ENCODE measurements at regions not wholly inside any gene's neighbourhood (a gene's known extent, or its start where the extent isn't known, plus 50 kb on each side); places are given as distances from the start of the nearest gene placed in this dataset.
A peak's percentile ranks its signal among the peaks of the same experiment; 100 is the strongest.
"Not testable (repeated sequence)": the region's sequence is repeated elsewhere in the genome, so short reads cannot be mapped to it uniquely, and the experiment has no call there.

DNA sequence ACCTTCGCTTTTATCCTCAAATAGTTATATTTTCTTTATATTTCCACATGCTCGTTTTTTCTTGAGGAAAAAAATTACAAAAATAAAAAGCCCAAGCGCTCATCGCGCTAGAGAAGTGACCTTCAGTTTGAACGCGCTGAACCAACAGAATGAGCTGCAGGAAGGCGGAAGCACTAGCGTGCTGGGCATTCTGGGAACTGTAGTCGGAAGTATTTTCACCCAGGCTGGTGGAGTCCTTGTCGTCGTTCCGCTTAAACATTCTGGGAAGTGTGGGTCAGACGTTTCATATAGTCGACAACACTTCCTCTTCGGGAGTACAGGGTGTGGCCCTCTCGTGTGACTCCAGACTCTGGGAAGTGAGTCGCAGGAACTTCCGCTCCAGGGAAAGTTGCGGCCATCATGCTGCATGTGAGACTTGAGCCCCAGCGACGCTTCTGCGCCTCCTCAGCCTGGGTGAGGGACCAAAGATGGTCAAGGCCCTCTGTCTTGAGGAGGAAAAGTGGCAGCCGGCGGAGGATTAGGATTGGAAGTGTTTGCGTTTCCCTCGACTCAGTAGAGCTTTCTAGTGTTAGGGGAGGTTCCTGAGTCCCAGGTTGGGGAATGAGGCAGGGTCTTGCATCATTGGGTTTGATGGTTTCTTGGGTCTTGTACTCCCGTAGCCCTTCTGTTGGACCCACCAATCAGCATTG is 84.1 kb upstream of the GPR39 start:
- not testable (repeated sequence) for FAIRE-seq

DNA sequence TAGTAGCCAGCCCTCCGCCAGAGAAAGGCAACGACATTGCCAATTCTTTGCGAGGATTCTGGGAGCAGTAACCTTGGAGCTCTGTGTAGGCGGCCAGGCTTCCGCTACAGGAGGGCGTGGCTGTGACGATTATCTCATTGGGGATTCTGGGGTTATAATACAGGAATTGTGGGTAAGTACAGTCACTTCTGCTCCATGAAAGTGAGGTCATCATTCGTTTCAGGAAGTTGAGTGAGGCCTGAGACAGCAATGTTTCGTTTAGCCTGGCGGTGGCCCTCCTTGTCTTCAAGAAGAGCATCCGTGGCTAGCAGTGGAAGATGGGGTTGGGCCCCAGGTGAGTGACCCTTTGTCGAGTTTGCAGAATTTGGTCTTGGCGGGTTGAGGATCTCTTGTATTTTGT is 79.5 kb upstream of the GPR39 start:
- not testable (repeated sequence) for FAIRE-seq

DNA sequence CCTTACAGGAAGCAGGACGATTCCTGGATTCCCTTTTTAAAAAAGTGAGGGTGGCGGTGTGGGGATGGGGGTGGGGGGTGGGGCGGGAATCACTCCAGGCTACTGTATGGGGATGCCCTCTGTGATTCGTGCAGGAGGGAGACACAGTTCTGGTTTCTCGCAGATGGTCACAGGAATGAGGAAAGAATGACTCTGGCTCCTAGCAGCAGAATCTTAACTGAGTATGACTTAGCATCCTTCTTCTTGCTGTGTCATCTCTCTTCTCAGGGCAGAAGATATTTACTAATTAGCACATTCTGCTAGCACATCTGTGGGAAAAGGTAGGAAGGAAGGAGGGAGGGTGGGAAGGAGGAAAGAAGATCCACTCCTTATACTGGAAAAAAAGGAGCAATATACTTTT is 78.8 kb upstream of the GPR39 start:
- not testable (repeated sequence) for FAIRE-seq

GRCh38 chr2:132347041-132347780 is 69.4 kb upstream of the GPR39 start:
- FAIRE-seq = peak; percentile 99

DNA sequence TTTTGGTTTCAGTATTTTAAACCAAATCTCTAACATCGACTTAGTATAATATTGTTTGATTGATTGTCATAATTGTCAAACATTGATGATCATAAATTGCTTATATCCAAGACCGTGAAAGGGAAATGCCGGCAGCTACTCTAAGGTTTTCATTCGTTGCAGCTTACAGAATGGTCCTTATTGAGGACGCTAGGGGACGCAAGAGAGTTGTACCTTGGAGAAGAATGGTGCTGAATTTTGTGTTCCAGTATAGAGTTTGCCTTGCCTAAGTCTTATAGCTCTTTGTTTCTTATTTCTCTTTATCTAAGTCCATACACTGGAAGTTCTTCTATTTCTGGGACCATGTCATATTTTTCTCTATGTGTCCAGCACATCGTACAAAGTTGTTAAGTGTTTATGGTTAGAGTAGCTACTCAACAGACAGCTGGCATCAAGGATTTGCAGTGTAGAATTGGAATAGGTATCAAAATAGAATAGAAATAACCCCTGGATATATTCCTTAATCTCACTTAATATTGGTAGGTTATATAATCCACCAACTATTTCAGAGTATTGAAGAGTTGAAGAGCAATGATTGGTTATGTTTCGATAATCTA is 67.4 kb upstream of the GPR39 start:
- not testable (repeated sequence) for FAIRE-seq

- not testable (repeated sequence) for FAIRE-seq
Measured at GRCh38 chr2:132351668-132352067, 64.9 kb upstream of the GPR39 start.

DNA sequence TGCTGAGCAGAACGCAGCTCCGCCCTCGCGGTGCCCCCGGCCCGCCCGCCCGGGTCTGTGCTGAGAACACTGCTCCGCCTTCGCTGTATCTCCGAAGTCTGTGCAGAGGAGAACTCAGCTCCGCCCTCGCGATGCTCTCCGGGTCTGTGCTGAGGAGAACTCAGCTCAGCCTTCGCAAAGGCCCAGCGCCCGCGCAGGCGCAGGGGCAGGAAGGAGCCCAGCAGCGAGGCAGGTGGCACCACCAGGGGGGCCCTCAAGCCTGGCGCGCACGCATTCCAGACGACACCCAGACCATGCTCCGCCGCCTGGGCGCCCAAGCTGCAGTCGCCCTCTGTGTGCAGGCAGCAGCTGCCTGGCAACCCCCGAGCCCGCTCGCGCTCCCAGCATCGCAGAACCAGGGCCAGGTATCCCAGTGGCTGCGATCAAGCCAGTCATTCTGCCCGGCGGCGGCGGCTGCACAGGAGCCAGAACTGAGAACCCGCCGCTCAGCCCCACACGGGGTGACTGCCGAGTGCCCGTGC is 64.1 kb upstream of the GPR39 start:
- not testable (repeated sequence) for FAIRE-seq

DNA sequence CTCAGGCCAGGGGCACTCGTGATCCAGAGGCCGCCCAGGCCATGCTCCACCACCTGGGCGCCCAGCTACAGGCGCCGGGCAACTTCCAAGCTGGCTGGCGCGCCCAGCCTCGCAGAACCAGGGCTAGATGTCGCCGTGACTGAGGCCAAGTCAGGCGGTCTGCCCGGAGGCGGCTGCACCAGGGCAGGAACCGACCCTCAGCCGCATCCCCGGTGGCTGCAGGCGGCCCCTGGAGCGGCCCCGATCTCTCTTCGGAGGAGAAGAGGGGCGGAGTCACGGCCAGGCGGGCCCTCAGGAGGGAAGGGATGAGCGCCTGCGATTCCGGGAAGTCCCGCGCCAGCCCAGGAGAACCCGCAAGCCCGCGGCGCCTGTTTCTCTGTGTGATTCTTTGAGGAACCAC is 63.2 kb upstream of the GPR39 start:
- not testable (repeated sequence) for FAIRE-seq

DNA sequence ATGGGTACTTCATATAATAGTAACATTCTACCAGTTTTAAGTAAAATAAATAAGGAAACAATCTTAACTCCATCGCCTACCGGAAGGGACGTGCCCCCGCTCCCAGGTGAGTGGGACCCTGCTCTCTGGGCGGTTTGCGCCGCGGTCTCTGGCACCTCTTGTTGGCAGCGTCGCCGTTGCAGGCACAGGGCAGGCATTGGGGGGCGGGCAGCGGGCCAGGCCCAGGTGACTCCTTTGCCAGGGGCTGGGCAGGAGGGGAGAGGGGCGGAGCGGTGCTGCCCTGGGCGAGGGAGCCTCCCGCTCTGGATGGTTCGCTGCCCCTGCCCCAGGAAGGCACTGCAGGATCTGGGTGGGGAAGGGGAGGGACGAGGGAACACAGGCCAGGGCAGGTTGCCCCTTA is 55.6 kb upstream of the GPR39 start:
- FAIRE-seq = not testable (repeated sequence)

GRCh38 chr2:132361498-132361897 is 55.1 kb upstream of the GPR39 start:
- not testable (repeated sequence) for FAIRE-seq

GRCh38 chr2:132363352-132363751 is 53.3 kb upstream of the GPR39 start:
- FAIRE-seq = not testable (repeated sequence)

DNA sequence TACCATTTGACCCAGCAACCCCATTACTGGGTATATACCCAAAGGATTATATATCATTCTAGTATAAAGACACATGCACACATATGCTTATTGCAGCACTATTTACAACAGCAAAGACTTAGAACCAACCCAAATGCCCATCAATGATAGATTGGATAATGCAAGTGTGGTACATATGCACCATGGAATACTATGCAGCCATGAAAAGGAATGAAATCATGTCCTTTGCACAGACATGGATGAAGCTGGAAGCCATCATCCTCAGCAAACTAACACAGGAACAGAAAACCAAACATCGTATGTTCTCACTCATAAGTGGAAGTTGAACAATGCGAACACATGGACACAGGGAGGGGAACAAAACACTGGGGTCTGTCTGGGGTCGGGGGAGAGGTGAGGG is 50.6 kb upstream of the GPR39 start:
- FAIRE-seq = not testable (repeated sequence)

- no peak for FAIRE-seq
Measured at GRCh38 chr2:132366421-132367180, 50.0 kb upstream of the GPR39 start.
